AG04450 (cell line): ENCODE measurements at regions not wholly inside any gene's neighbourhood (a gene's known extent, or its start where the extent isn't known, plus 50 kb on each side); places are given as distances from the start of the nearest gene placed in this dataset.

Source experiments
- CTCF ChIA-PET: fragments of 300-600, 350-600 bp; formaldehyde crosslinking; extraction: SDS; loops from one replicate; lab custom pipeline; 2022; ENCODE audit warnings: antibody characterized with exemption, inconsistent platforms; lab: Charles Lee
- POLR2A ChIA-PET: fragments of 350-600 bp; formaldehyde crosslinking; extraction: SDS; loops from one replicate; lab custom pipeline; 2021; ENCODE audit warnings: antibody characterized with exemption, inconsistent platforms; lab: Yijun Ruan, JAX
- DNase-seq: peaks from one replicate; pipeline ENCODE4 v3.0.0-alpha.2; 2011; ENCODE audit warnings: low read depth, low spot score
- H3K27ac ChIP-seq: one replicate; pipeline ENCODE4 v1.5.1; 2012; ENCODE audit warnings: low read depth, low read length, control low read depth
- H3K27me3 ChIP-seq: one replicate; pipeline ENCODE4 v1.6.0; 2012; ENCODE audit warnings: low read length; ENCODE audit not compliant: control insufficient read depth, insufficient read depth
- H3K4me3 ChIP-seq: 2 replicates; pipeline ENCODE4 v1.5.1; 2011; ENCODE audit warnings: mild to moderate bottlenecking, low read depth, low read length, control low read depth
- H3K9me3 ChIP-seq: 2 replicates; pipeline ENCODE4 v1.5.1; 2012; ENCODE audit warnings: low read length; ENCODE audit not compliant: control insufficient read depth, insufficient read depth
- TF ChIP-seq, protein P1 (sequence below): IDR thresholded peaks from 2 replicates; pipeline ENCODE4 v1.5.1; 2011; ENCODE audit warnings: low read depth, low read length, control low read depth, inconsistent platforms

DNA sequence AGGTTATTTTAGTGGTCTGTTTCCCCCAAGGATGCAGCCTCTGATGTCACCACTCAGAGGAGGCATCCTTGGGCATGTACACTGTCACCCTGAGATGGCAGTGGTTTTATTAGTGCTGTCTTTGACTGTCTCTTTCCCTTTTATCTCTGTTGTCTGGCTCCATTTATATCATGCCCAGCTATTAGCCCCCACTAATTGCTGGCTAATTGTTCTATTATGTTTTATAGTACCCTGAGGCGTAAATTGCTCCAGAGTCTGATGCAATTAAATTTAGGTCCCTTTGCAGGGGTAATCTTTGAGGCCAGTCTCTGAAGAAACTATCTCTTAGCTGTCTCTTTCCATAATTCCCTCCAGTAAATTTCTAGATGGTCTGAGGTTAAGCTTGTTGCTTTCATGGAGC, 301.0 kb upstream of the KLHL29 start:
- DNase-seq: no peak
- POLR2A ChIA-PET: no interaction called here
- peaks cover 3% of the 10 kb centered on the region; the same call in 1 of the 2 replicates for H3K9me3 ChIP-seq
- no peaks in the 10 kb centered on the region for H3K27me3 ChIP-seq
- H3K27ac ChIP-seq: no peak overlapping the region
- CTCF ChIA-PET: no interaction called here
- H3K4me3 ChIP-seq: no peak overlapping the region
- TF ChIP-seq, protein P1, sequence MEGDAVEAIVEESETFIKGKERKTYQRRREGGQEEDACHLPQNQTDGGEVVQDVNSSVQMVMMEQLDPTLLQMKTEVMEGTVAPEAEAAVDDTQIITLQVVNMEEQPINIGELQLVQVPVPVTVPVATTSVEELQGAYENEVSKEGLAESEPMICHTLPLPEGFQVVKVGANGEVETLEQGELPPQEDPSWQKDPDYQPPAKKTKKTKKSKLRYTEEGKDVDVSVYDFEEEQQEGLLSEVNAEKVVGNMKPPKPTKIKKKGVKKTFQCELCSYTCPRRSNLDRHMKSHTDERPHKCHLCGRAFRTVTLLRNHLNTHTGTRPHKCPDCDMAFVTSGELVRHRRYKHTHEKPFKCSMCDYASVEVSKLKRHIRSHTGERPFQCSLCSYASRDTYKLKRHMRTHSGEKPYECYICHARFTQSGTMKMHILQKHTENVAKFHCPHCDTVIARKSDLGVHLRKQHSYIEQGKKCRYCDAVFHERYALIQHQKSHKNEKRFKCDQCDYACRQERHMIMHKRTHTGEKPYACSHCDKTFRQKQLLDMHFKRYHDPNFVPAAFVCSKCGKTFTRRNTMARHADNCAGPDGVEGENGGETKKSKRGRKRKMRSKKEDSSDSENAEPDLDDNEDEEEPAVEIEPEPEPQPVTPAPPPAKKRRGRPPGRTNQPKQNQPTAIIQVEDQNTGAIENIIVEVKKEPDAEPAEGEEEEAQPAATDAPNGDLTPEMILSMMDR: no peak

DNA sequence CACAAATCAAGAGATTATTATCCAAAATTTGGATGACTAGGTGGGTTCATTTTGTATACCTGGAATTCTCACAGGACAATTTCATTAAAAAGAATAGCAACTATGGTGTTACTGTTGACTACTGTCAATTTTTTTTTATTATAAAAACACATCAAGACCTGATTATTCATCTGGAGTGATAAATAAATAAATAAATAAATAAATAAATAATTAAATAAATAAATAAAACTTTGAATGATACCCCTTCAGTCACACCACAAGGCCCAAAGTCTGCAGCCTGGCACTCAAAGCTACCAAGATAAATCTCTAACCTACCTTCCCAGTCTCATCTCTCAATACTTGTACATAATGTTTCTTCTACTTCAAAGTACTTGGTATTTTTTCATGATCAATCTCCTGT, 294.0 kb upstream of the KLHL29 start:
- ChIA-PET CTCF (no interaction called here), POLR2A (no interaction called here)
- no peaks in the 10 kb centered on the region for H3K27me3 ChIP-seq
- no peak for DNase-seq
- peaks cover 3% of the 10 kb centered on the region; the same call in 1 of the 2 replicates for H3K9me3 ChIP-seq
- H3K27ac ChIP-seq: no peak overlapping the region
- no peak overlapping the region for H3K4me3 ChIP-seq
- TF ChIP-seq, protein P1: no peak

DNA sequence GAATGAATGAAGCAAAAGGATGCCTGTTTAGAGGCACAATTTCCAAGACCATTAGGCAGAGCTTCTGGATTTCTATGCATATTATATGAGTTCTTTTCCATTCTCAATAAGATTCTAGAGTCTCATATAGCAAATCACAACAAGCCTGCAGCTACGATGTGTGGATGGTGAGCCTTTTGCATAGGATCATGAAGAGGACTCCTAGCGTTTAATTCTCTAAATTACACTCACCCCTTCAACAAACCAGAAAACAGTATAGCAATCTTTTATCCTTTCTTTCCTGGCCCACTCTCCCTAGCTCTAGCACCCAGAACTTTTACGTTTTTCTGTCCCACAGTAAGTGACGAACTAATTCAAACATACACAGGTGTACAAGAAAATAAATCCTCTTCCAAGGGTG, 293.1 kb upstream of the KLHL29 start:
- POLR2A ChIA-PET: no interaction called here
- Histone ChIP-seq H3K4me3 (no peak overlapping the region), H3K27ac (no peak overlapping the region), H3K27me3 (no peaks in the 10 kb centered on the region), H3K9me3 (peaks cover 3% of the 10 kb centered on the region; the same call in 1 of the 2 replicates)
- no peak for DNase-seq
- TF ChIP-seq, protein P1: no peak
- CTCF ChIA-PET: no interaction called here

DNA sequence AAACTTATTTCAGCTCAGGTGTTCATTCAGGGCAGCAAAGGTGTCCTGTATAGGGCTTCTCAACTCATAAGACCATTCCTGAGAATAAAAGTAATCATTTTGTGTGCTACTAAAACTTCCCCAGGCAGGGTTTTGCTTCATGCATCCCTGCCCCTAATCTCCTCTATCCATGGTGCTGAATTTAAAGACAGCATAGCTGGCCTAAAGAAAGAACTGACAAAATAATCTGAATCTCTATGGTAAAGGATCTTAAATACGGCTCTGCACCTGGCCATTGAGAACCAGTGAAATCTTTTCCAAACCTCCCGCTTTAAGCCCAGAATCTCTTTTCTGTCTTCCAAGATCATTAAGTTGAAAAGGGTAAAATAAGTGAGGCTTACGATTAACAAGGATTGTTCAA, 292.1 kb upstream of the KLHL29 start:
- Histone ChIP-seq H3K27me3 (no peaks in the 10 kb centered on the region), H3K4me3 (no peak overlapping the region), H3K27ac (no peak overlapping the region), H3K9me3 (peaks cover 3% of the 10 kb centered on the region; the same call in 1 of the 2 replicates)
- ChIA-PET POLR2A (no interaction called here), CTCF (no interaction called here)
- no peak for DNase-seq
- TF ChIP-seq, protein P1: no peak

DNA sequence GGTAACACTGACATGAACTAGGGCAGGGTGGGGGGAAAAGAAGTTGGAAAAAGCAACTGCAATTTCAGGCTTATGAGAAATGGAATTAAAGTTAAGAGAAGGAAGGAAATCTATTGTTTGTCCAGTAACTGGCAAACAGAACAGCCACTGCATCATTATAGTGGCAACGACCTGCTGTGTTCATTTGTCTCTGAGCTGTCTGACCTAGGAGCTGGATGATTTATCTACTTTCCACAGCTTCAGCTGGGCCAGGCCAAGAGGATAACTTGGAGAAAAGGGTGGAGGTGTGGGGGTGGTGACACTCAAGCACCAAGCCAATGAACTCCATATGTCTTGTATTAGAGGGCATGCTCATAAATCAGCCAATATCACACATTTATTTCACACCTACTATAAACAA, 291.5 kb upstream of the KLHL29 start:
- no peak overlapping the region for H3K4me3 ChIP-seq
- H3K27ac ChIP-seq: no peak overlapping the region
- TF ChIP-seq, protein P1: no peak
- H3K27me3 ChIP-seq: no peaks in the 10 kb centered on the region
- H3K9me3 ChIP-seq: peaks cover 2% of the 10 kb centered on the region; the same call in 1 of the 2 replicates
- ChIA-PET CTCF (no interaction called here), POLR2A (no interaction called here)
- DNase-seq: no peak
